RPMI8226 (cell line): ENCODE measurements at regions not wholly inside any gene's neighbourhood (a gene's known extent, or its start where the extent isn't known, plus 50 kb on each side); places are given as distances from the start of the nearest gene placed in this dataset.
A peak's percentile ranks its signal among the peaks of the same experiment; 100 is the strongest.
"Not testable (repeated sequence)": the region's sequence is repeated elsewhere in the genome, so short reads cannot be mapped to it uniquely, and the experiment has no call there.

Experiments
- DNase-seq: peaks from one replicate; pipeline ENCODE4 v3.0.0-alpha.2; 2015

DNA sequence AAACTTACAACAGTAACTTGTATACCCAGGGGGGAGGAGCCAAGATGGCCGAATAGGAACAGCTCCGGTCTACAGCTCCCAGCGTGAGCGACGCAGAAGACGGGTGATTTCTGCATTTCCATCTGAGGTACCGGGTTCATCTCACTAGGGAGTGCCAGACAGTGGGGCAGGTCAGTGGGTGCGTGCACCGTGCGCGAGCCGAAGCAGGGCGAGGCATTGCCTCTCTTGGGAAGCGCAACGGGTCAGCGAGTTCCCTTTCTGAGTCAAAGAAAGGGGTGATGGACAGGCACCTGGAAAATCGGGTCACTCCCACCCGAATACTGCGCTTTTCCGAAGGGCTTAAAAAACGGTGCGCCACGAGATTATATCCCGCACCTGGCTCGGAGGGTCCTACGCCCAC is 278.8 kb downstream of the FAM47B start:
- not testable (repeated sequence) for DNase-seq

DNA sequence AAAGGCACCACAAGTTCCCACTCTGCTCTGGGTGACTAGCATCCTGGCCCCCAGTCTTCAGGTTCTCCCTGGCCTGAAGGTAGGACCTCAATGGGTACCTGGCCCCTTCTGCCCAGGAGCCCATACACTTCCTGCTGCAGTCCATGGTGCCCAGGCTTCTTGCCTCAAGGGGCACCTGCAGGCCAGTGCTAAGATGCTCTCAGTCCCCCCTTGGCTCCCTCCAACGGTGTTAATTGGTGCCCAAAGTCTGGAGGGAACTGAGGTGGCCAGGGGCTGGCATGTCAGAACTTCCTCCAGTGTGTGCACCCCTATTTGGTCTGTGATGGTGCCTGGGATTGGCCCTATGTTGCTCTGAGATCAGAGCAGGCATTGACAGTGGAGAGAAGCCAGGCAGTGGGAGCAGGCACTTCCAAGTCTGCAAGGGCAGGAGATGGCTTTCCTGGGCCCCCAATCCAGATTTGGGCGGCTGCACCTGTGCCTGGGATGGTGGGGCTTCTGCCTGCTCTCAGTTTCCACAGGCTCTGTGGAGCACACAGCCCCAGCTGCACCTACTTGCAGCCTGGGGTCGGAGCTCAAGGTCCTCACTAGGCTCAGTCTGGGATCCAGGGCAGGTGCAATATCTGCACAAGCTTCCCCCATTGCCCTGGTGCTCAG is 301.6 kb downstream of the FAM47B start:
- DNase-seq = no peak

DNA sequence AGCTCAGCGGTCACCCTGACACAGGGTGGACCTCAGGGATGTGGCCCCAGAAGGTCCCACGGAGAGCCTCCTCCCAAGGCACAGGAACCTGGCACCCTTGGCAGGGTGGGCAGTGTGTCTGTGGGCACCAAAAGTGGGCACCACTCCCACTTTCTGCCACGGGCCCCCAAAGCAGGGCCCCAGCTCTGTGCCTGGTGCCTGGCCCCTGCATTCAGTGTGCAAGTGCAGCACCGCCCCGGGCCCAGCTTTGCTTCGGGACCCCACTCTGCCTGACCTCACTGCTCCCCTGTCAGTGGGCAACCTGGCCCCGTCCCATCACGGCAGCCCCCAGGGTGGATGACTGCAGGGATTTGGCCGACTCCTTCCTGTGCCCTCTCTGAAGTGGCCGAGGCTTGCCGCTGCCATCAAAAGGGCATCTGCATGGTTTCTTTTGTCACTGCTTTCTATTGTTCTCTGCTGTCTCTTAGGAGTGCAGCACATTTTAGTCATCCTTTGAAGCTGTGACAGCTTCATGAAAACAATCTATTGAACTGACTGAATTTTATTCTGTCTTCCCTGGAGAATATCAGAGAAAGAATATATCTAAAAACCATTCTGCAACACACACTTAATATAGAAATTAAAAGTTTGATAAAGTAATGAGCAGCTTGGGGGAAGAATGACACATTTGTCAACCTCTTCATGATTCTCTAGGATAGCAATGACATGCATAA is 302.4 kb downstream of the FAM47B start:
- DNase-seq = no peak

DNA sequence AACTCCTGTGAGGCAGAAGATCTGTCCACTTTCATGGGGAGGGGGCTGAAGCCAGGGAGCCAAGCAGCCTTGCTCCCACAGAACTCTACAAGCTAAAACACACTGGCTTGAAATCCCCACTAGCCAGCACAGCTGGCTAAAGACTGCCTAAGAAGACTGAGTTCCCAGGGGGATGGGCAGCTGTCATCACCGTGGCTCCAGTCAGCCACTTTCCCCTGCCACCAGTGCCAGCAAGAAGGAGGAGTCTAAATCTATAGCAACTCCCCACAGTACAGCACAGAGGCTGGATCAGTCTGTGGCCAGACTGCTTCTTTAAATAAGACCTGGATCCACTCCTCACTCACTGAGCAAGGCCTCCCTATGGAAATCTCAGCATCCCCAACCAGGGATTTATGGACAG is 308.6 kb downstream of the FAM47B start:
- peak; percentile 10 for DNase-seq

DNA sequence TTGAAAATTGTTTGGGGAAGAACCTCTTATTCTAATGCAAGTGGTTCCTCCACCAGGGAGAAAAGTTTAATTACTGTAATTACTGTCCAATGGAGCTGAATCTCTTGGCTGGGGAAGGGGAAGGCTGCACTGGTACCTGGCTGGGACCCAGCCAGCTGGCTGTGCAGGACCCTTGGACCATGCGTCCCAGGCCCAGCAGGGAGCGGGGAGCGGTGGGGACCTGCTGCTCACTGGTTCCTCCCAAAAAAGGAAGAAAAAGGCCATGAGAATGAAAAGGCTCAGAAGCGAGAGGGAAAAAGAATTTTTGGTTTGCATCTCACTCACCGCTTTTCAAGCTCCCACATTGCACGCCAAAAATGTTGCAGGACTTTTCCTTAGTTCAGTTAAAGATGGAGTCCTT is 333.5 kb downstream of the FAM47B start:
- no peak for DNase-seq

DNA sequence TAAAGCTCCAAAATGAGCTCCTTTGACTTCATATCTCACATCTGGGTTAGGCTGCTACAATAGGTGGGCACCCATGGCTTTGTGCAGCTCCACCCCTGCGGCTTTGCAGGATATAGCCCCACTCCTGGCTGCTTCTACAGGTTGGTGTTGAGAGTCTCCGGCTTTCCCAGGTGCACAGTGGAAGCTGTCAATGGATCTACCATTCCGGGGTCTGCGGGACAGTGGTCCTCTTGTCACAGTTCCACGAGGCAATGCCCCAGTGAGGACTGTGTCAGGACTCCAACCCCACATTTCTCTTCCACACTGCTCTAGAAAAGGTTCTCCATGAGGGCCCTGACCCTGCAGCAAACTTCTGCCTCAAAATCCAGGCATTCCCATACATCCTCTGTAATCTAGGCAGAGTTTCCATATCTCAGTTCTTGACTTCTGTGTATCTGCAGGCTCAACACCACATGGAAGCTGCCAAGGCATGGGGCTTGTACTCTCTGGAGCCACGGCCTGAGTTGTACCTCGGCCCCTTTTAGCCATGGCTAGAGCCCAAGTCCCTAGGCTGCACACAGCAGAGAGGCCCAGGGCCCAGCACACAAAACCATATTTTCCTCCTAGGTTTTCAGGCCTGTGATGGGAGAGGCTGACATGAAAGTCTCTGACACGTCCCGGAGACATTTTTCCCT is 342.8 kb downstream of the FAM47B start:
- no peak for DNase-seq

DNA sequence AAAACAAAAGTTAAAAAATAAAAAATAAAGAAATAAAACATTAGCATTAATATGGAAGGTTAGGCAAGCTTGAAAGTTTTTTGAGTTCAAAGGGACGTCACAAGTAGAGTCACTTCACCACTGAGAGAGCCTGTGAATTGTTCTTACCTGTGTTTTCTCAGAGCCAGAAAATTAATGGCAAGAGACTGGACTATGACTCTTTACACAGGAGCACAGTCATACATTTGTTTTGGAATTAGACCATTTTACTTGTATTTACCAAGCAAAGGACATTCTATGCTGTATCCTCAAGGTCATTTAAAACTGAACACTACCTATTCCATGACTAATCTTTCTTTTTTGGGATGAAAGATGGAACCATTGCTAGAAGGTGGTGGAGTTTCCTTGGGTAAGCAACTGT is 346.1 kb downstream of the FAM47B start:
- no peak for DNase-seq

DNA sequence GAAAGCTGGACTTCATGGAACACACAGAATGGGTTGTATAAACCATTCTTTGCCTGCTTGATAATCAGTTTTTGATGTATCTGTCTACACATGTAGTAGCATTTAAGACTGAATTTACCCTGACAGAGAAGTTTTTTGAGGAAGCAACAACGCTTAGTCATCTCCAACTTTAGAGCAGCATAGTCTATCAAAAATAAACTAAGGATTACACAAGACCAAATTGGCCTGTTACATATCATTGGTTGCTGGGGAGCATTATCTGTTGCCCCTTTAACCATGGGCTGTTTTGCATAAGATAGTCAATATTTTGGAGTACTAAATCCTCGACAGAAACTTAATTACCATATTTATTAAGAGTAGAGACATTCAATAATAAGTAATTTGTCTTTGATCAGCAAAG is 347.4 kb downstream of the FAM47B start:
- DNase-seq = peak; percentile 7

DNA sequence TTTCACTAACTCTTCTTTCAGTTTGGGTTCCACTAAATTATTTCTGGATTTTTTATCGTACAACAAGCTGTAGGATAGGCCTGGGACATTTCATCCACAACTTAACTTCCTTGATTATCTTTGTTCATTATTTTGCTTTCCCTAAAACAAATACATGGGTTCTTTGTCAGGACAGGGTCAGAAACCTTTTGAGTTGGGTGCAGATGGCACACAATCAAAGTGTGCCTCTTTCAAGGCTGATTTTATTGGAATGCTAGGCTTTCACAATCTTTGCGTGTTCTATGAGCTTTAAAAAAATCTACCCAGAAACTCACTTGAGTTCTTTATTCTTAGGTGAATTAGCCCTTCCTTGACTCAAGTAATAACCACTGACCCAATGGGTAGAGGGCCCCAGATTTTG is 348.4 kb downstream of the FAM47B start:
- no peak for DNase-seq

DNA sequence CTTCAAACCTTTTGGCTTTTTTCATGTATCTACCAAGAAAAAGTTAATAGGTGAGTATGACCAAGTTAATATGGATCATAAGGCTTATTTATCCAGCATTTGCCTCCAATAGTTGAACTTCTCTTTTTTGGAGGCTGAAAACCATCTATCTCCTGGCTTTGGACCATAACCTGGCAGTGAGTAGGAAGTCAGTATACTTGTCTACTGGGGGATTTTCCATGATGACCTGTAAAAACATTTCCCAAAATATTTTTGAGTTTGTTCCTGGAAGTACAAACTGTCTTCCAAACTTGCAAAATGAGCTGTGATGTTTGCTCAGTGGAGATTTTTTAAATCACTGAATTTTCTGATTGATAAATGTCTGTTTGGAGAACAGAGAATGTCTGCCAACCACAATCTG is 349.9 kb downstream of the FAM47B start:
- no peak for DNase-seq

DNA sequence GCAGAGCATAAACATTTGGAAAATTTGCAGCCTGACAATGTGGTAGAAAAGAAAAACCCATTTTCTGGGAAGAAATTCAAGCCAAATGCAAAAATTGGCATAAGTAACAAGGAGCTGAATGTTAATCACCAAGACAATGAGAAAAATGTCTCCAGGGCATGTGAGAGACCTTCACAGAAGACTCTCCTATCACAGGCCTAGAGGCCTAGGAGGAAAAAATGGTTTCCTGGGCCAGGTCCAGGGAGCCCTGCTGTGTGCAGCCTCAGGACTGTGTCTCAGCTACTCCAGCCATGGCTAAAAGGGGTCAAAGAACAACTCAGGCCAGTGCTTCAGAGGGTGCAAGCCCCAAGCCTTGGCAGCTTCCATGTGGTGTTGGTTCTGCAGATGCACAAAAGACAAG is 362.4 kb downstream of the FAM47B start:
- not testable (repeated sequence) for DNase-seq

DNA sequence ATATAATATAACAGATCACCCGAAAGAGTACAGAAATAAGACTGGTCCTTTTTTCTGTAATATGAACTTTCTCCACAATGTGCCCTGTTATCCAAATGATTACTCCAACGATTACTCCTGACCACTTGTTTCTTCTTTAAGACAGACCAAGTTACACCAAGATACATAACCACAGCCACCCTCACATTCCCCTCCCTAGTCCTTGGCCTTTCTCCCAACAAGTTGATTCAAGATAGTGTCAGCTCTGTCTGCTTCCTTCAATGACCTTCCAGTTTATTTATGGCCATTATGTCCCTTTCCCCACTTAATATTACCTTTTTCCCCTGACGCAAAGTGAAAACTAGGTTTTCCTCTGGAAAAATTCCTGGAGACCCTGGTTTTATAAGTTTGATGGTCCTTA is 397.2 kb downstream of the FAM47B start:
- DNase-seq = no peak

DNA sequence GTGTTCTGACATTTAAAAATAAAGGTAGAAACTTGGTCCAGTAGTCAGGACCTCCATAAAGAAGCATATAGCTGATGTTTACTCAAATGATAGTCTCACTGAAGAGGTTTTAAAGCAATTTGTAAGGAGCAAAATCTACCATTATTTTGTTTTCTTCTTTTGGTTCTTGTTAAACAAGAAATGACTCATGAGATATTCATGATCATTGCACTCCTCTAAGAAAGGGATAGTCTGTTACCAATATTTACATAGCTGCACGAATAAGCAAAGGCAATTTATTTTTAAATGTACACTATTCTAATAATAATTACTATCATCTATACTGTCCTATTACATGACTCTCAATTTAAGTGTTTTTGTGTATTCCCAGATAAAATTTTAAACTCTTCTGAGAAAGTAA is 397.9 kb downstream of the FAM47B start:
- DNase-seq = no peak

DNA sequence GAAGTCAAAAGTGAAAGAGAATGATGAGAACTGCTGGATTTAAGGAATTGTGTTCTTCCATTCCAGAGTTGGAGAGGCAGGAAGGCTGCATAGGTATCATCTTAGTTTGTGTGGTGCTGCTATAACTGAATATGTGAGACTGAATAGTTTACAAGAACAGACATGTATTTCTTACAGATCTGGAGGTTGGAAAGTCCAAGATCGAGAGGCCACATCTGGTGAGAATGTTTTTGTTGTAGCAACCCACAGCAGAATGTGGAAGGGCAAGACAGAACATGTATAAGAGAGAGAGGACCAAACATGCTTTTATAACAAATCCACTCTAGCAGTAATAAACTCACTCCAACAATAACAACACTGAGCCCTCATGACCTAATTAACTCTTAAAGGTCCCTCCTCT is 408.6 kb downstream of the FAM47B start:
- DNase-seq = no peak

DNA sequence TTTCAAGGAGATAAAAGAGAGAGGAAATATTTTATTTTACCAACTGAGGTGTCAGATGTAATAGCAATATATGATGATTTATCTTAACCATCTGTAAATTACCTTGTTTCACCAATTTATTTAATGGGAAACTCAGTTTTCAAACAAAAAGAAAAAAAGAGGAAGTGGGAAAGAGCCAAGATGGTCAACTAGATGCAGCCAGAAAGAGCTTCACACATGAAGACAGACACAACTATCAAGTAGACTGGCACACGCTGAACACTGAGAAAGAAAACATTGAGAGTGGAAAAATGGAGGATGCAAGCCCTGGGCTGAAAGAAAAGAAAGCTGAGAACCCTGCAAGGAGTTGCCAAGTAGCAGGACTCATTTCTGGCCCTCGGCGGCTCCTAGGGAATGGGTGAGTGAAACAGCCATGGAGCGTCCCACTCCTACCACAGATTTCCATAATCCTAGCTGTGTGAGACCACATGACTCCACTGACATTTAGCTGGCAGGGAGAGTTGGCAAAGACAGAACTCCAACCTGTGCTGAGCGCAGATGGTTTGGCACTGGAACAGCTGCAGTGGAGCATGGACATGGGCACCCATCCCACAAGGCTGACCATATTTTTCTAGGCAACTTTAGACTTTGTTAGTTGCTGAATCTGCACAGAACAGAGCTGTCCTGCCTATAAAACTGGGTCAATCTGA is 409.3 kb downstream of the FAM47B start:
- peak; percentile 32 for DNase-seq

DNA sequence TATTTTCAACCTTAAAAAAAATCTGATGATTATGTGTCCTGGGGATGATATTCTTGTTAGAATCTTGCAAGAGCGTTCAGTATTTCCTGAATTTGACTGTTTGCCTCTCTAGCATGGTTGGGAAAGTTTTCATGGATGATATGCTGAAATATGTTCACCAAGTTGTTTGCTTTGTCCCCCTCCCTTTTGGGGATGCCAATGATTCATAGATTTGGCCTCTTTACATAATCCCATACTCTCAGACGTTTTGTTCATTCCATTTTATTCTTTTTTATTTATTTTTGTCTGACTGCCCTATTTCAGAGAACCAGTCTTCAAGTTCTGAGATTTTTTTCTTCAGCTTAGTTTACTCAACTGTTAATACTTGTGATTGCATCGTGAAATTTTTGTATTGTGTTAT is 415.1 kb downstream of the FAM47B start:
- no peak for DNase-seq

DNA sequence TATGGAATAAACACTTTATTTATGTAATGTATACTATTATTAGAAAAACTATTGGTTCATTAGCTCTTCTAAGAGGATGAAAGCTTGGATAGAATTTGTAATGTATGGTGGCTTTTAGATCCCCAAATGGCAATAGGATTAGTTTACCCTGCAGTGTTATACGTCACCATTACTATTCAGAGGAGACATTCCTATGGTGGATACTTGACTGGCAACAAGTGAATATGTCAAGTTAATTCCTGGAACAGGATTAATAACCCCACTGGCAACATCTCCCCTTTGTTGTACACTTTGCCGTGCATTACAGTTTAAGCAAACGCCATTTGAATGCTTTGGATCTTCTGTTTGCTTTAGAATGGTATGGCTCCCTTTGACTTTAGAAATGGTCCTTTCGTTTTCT is 420.3 kb downstream of the FAM47B start:
- no peak for DNase-seq

DNA sequence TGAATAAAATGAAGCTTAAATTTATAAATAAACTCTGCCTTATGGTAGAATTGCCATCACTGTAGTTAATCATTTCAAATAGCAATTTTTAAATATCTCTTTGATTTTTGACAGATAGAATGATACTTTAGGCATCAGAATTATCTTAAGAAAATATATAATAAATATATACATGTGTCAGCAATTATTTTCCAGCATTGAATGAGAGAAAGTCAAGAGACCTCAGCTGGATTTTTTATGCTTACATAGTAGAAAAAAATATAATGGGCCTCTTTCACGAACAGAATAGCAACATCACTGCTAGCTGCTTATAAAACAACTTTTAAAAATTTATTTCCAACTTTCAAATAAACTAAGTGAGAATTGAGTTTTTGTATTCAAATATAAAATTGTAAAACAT is 424.0 kb upstream of the MAGEB16 start:
- DNase-seq = no peak

DNA sequence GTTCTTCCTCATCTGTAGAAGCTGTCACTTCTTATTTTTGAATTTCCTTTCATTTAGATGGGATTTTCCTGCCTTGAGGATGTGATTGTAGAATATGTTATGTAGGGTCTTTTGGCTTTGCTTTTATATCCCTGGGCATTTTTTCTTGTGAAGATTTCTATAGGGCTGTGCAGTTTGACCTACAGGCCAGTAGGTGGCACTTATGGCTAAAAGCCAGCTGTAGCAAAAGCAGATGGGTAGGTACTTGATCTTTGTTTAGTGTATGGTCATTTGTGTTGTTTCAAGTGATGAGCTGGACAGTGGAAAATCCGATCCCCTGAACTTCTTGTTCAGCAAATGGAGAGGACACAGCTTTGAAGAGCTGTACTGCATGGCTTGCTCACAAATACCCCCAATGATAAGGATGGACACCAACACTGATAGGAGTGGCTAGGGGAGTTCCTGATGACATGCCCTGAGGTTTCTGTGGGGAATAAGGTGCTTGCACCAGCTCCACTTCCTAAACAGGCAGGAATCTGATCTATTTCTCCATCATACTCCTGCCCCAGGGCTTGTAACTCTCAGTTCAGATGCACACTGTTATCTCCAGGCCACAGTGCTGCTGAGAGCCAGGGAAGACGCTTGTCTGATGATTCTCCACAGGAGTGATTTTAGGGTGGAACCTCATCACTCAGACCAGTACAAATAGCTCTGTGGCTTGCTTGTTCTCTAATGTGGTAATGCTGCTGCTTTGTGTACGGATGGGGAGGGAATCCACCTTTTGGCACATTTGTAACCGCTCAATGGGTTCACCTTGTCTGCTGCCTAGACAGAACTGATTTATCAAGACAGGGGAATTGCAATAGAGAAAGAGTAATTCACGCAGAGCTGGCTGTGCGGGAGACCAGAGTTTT is 417.1 kb upstream of the MAGEB16 start:
- peak; percentile 12 for DNase-seq

DNA sequence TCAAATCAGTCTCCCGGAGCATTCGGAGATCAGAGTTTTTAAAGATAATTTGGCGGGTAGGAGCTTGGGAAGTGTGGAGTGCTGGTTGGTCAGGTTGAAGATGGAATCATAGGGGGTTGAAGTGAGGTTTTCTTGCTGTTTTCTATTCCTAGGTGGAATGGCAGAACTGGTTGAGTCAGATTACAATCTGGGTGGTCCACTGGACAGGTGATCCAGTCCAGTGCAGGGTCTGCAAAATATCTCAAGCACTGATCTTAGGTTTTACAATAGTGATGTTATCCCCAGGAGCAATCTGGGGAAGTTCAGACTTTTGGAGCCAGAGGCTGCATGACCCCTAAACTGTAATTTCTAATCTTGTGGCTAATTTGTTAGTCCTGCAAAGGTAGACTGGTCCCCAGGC is 416.4 kb upstream of the MAGEB16 start:
- not testable (repeated sequence) for DNase-seq

DNA sequence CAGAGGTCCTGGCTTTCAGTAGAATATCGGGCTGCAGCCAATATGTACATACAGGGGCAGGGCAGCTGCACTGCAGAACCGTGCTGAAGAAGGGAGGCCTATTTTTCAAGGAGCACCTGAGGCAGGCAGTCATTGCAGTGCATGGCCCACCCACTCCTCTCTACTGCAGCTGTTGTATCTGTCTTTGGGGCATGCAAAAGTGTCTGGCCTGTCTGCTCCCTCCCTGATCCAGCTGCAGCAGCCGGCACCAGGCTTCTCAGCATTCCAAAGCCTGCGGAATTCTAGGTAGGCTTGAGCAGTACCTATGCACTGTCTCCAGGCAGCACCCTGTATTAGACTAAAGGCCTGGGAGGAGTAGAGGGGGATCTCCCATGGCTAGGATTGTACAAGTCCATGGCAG is 415.2 kb upstream of the MAGEB16 start:
- no peak for DNase-seq

DNA sequence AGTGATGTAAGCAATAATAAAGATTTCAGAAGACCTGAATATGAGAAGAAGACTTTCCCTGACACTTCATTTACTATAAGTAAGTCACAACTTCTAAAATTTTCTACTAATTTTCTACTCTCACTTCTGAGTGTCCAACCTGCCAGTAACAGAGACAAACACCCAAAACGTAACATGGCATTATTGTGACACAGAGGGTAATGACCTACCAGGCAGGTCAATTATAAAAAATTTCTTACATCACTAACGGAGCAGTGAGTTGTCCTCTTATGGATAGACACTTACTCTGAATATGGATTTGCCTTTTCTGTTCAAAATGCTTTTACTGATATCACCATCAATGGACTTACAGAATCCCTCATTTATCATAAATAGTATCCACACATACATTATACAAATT is 405.9 kb upstream of the MAGEB16 start:
- no peak for DNase-seq

DNA sequence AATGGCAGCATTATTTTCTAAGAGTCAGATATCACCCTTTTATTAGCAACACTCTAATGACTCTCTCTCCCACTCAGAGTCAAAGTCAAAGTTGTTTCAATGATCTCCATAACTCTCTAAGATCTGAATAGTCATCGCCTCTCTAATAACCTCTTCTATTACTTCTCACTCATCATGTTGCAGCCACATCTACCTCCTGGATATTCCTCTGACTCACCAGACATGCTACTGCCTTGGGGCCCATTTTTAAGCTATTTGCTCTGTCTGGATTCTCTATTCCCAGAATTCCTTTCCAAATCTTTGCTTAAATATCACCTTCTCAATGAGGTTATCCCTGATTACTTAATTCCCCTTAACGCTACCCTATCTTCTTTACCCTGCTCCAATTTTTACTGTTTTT is 391.8 kb upstream of the MAGEB16 start:
- DNase-seq = no peak
